ENCODE measurements at regions not wholly inside any gene's neighbourhood (a gene's known extent, or its start where the extent isn't known, plus 50 kb on each side); places are given as distances from the start of the nearest gene placed in this dataset.

DNA sequence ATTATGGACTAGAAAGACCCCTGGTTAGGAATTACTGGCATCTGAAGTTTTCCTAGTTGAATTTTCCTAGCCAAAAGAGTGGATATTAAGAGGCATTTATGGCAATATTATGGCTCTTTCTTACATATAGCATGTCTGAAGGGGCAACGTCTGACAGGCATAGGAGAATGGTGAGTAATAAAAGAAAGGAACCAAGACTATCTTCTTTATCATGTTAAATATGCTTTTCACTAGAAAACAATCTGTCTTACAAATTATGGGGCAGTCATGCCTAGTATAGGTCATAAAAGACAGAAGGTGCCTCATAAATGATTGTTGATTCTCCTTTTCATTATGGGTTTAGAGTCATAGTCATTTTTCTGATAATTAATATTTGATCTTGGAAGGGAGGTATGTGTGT, 431.1 kb upstream of the HTR2C start:
- ATAC-seq (ENCODE audit: low read depth) (no peak), DNase-seq (ENCODE audit: low spot score) (no peak)
- Histone ChIP-seq H3K4me3 (ENCODE audit: severe bottlenecking) (no peak overlapping the region), H3K36me3 (ENCODE audit: low read depth) (no peaks in the 10 kb centered on the region), H3K4me1 (ENCODE audit: insufficient read depth, poor library complexity, severe bottlenecking) (no peaks in the 10 kb centered on the region), H3K27ac (ENCODE audit: poor library complexity, severe bottlenecking) (no peak overlapping the region), H3K9me3 (ENCODE audit: severe bottlenecking) (no peaks in the 10 kb centered on the region), H3K27me3 (ENCODE audit: insufficient read depth, poor library complexity, severe bottlenecking) (no peaks in the 10 kb centered on the region)
- TF ChIP-seq, protein P1, sequence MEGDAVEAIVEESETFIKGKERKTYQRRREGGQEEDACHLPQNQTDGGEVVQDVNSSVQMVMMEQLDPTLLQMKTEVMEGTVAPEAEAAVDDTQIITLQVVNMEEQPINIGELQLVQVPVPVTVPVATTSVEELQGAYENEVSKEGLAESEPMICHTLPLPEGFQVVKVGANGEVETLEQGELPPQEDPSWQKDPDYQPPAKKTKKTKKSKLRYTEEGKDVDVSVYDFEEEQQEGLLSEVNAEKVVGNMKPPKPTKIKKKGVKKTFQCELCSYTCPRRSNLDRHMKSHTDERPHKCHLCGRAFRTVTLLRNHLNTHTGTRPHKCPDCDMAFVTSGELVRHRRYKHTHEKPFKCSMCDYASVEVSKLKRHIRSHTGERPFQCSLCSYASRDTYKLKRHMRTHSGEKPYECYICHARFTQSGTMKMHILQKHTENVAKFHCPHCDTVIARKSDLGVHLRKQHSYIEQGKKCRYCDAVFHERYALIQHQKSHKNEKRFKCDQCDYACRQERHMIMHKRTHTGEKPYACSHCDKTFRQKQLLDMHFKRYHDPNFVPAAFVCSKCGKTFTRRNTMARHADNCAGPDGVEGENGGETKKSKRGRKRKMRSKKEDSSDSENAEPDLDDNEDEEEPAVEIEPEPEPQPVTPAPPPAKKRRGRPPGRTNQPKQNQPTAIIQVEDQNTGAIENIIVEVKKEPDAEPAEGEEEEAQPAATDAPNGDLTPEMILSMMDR (IDR thresholded peaks at IDR 0.05; ENCODE audit: poor library complexity, severe bottlenecking) = no peak

DNA sequence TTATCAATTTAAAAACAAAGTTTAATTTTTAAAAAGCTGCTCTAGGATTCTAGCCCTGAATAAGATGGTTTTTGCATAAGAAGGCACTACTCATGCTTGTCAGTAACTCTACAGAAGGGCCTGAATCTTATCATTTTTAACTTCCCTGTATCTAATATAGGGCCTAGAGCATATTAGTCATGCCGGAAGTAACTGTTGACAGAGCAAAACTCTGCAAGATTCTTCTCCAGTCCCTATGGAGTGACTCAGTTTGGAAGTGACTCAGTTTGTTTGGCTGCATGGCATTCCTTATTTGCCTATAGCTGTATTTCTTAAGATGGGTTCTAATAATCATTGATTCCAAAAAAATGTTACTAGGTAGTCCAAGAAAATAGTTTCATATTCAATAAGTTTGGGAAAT, 431.8 kb upstream of the HTR2C start:
- TF ChIP-seq, protein P1 (IDR thresholded peaks at IDR 0.05; ENCODE audit: poor library complexity, severe bottlenecking) = no peak
- Histone ChIP-seq H3K4me3 (ENCODE audit: severe bottlenecking) (no peak overlapping the region), H3K27ac (ENCODE audit: poor library complexity, severe bottlenecking) (no peak overlapping the region), H3K27me3 (ENCODE audit: insufficient read depth, poor library complexity, severe bottlenecking) (no peaks in the 10 kb centered on the region), H3K36me3 (ENCODE audit: low read depth) (no peaks in the 10 kb centered on the region), H3K4me1 (ENCODE audit: insufficient read depth, poor library complexity, severe bottlenecking) (no peaks in the 10 kb centered on the region), H3K9me3 (ENCODE audit: severe bottlenecking) (no peaks in the 10 kb centered on the region)
- no peak for DNase-seq (ENCODE audit: low spot score)
- peak; percentile 48; the same call in 1 of the 3 replicates for ATAC-seq (ENCODE audit: low read depth)

- H3K9me3 ChIP-seq (ENCODE audit: severe bottlenecking) = no peaks in the 10 kb centered on the region
- DNase-seq (ENCODE audit: low spot score) (no peak), ATAC-seq (ENCODE audit: low read depth) (no peak)
- H3K4me3 ChIP-seq (ENCODE audit: severe bottlenecking) = no peak overlapping the region
- no peaks in the 10 kb centered on the region for H3K36me3 ChIP-seq (ENCODE audit: low read depth)
- no peak overlapping the region for H3K27ac ChIP-seq (ENCODE audit: poor library complexity, severe bottlenecking)
- H3K27me3 ChIP-seq (ENCODE audit: insufficient read depth, poor library complexity, severe bottlenecking) = no peaks in the 10 kb centered on the region
- TF ChIP-seq, protein P1 (IDR thresholded peaks at IDR 0.05; ENCODE audit: poor library complexity, severe bottlenecking) = no peak
- no peaks in the 10 kb centered on the region for H3K4me1 ChIP-seq (ENCODE audit: insufficient read depth, poor library complexity, severe bottlenecking)
Observed at GRCh38 chrX:114134465-114134864, 449.4 kb upstream of the HTR2C start.

DNA sequence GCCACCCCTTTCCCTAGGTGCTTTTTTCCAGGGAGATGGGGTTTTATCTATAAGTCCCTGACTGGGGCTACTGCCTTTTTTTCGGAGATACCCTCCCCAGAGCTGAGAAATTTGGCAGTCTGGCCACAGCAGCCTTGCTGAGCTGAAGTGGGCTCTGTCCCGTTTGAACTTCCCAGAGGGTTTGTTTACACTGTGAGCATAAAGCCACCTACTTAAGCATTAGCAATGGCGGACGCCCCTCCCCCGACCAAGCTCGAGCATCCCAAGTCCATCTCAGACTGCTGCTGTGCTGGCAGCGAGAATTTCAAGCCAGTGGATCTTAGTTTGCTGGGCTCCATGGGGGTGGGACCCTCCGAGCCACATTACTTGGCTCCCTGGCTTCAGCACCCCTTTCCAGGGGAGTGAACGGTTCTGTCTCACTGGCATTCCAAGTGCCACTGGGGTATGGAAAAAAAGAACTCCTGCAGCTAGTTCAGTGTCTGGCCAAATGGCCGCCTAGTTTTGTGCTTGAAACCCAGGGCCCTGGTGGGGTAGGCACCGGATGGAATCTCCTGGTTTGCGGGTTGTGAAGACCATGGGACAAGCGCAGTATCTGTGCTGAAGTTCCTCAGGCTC, 456.4 kb upstream of the HTR2C start:
- no peak for DNase-seq (ENCODE audit: low spot score)
- no peak overlapping the region for H3K27ac ChIP-seq (ENCODE audit: poor library complexity, severe bottlenecking)
- H3K9me3 ChIP-seq (ENCODE audit: severe bottlenecking) = no peaks in the 10 kb centered on the region
- TF ChIP-seq, protein P1 (IDR thresholded peaks at IDR 0.05; ENCODE audit: poor library complexity, severe bottlenecking) = no peak
- no peaks in the 10 kb centered on the region for H3K4me1 ChIP-seq (ENCODE audit: insufficient read depth, poor library complexity, severe bottlenecking)
- no peaks in the 10 kb centered on the region for H3K27me3 ChIP-seq (ENCODE audit: insufficient read depth, poor library complexity, severe bottlenecking)
- H3K36me3 ChIP-seq (ENCODE audit: low read depth) = no peaks in the 10 kb centered on the region
- H3K4me3 ChIP-seq (ENCODE audit: severe bottlenecking) = no peak overlapping the region
- no peak for ATAC-seq (ENCODE audit: low read depth)

DNA sequence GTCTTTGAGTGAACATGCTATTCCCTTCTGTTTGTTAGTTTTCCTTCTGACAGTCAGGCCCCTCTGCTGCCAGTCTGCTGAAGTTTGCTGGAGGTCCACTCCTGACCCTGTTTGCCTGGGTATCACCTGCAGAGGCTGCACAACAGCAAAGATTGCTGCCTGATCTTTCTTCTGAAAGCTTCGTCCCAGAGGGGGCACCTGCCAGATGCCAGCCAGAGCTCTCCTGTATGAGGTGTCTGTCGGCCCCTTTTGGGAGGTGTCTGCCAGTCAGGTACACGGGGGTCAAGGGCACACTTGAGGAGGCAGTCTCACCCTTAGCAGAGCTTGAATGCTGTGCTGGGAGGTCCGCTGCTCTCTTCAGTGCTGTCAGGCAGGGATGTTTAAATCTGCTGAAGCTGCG, 456.9 kb upstream of the HTR2C start:
- DNase-seq (ENCODE audit: low spot score) (no peak), ATAC-seq (ENCODE audit: low read depth) (no peak)
- Histone ChIP-seq H3K36me3 (ENCODE audit: low read depth) (no peaks in the 10 kb centered on the region), H3K27ac (ENCODE audit: poor library complexity, severe bottlenecking) (no peak overlapping the region), H3K4me1 (ENCODE audit: insufficient read depth, poor library complexity, severe bottlenecking) (no peaks in the 10 kb centered on the region), H3K27me3 (ENCODE audit: insufficient read depth, poor library complexity, severe bottlenecking) (no peaks in the 10 kb centered on the region), H3K4me3 (ENCODE audit: severe bottlenecking) (no peak overlapping the region), H3K9me3 (ENCODE audit: severe bottlenecking) (no peaks in the 10 kb centered on the region)
- TF ChIP-seq, protein P1 (IDR thresholded peaks at IDR 0.05; ENCODE audit: poor library complexity, severe bottlenecking) = no peak

Measured in RWPE2 (cell line).